Muscle layer of duodenum (tissue), 2 donors: ENCODE measurements at regions not wholly inside any gene's neighbourhood (a gene's known extent, or its start where the extent isn't known, plus 50 kb on each side); places are given as distances from the start of the nearest gene placed in this dataset.
"Not testable (repeated sequence)": the region's sequence is repeated elsewhere in the genome, so short reads cannot be mapped to it uniquely, and the experiment has no call there.

ENCODE experiments used
- H3K27ac ChIP-seq: one replicate; pipeline ENCODE4 v1.7.0; 2013; ENCODE audit warnings: mild to moderate bottlenecking, low read length
- H3K27me3 ChIP-seq: one replicate; pipeline ENCODE4 v1.7.0; 2013; ENCODE audit warnings: low read depth, mild to moderate bottlenecking, control low read depth, low read length
- H3K36me3 ChIP-seq, 2 donors: one replicate each; pipeline ENCODE4 v1.7.0; 2013; ENCODE audit warnings: low read length in 2 of 2, control low read depth in 1 of 2, mild to moderate bottlenecking in 1 of 2; ENCODE audit not compliant: insufficient read depth in 2 of 2, control insufficient read depth in 1 of 2
- H3K4me1 ChIP-seq, 2 donors: one replicate each; pipeline ENCODE4 v1.7.0; 2013; ENCODE audit warnings: low read length in 2 of 2, mild to moderate bottlenecking in 2 of 2, control low read depth in 1 of 2, moderate library complexity in 1 of 2; ENCODE audit not compliant: insufficient read depth in 2 of 2, control insufficient read depth in 1 of 2
- H3K4me3 ChIP-seq, 2 donors: one replicate each; pipeline ENCODE4 v1.7.0; 2013; ENCODE audit warnings: low read length in 2 of 2, low read depth in 1 of 2, mild to moderate bottlenecking in 1 of 2
- H3K9me3 ChIP-seq, 2 donors: one replicate each; pipeline ENCODE4 v1.7.0; 2013; ENCODE audit warnings: low read length in 2 of 2, control low read depth in 1 of 2, mild to moderate bottlenecking in 1 of 2; ENCODE audit not compliant: control insufficient read depth in 1 of 2
- donor health status: healthy.

- H3K36me3 ChIP-seq, result no peaks in the 10 kb centered on the region
- H3K4me3 ChIP-seq, result no peak overlapping the region
- H3K4me1 ChIP-seq, result no peaks in the 10 kb centered on the region
These were observed 183.8 kb upstream of the SMLR1 start for GRCh38 chr6:130643361-130643760.

GRCh38 chr6:130644175-130644574 is 183.0 kb upstream of the SMLR1 start:
- Histone ChIP-seq H3K9me3 (peaks cover 5 to 13% of the 10 kb centered on the region in 2 donors), H3K27ac (no peak overlapping the region), H3K4me3 (no peak overlapping the region), H3K36me3 (no peaks in the 10 kb centered on the region), H3K27me3 (no peaks in the 10 kb centered on the region), H3K4me1 (no peaks in the 10 kb centered on the region)

More at GRCh38 chr6:130643361-130643760, 183.8 kb upstream of the SMLR1 start:
- no peaks in the 10 kb centered on the region for H3K27me3 ChIP-seq
- H3K27ac ChIP-seq, result no peak overlapping the region
- H3K9me3 ChIP-seq, result peaks cover 5 to 16% of the 10 kb centered on the region in 2 donors

- H3K4me3 ChIP-seq, H3K27me3 ChIP-seq, H3K36me3 ChIP-seq, H3K27ac ChIP-seq, H3K4me1 ChIP-seq: not testable (repeated sequence)
- H3K9me3 ChIP-seq, result peaks cover 5 to 13% of the 10 kb centered on the region in 2 donors
These were observed 182.4 kb upstream of the SMLR1 start for GRCh38 chr6:130644769-130645168.

- no peak overlapping the region for H3K4me3 ChIP-seq
- H3K27ac ChIP-seq, result no peak overlapping the region
- H3K36me3 ChIP-seq, result no peaks in the 10 kb centered on the region
- H3K27me3 ChIP-seq, result no peaks in the 10 kb centered on the region
- peaks cover 5 to 13% of the 10 kb centered on the region in 2 donors for H3K9me3 ChIP-seq
- H3K4me1 ChIP-seq, result no peaks in the 10 kb centered on the region
These were observed 180.0 kb upstream of the SMLR1 start for GRCh38 chr6:130647246-130647645.

- no peaks in the 10 kb centered on the region for H3K36me3 ChIP-seq
- no peaks in the 10 kb centered on the region for H3K27me3 ChIP-seq
- H3K4me3 ChIP-seq, result no peak overlapping the region
- H3K9me3 ChIP-seq, result no peaks in the 10 kb centered on the region
- H3K27ac ChIP-seq, result no peak overlapping the region
- H3K4me1 ChIP-seq, result no peaks in the 10 kb centered on the region
These were observed 171.6 kb upstream of the SMLR1 start for GRCh38 chr6:130655586-130655985.

- H3K9me3 ChIP-seq, result no peaks in the 10 kb centered on the region
These were observed 166.1 kb upstream of the SMLR1 start for GRCh38 chr6:130661077-130661476.

GRCh38 chr6:130666786-130667185 is 160.4 kb upstream of the SMLR1 start:
- H3K4me1 ChIP-seq, result no peaks in the 10 kb centered on the region
- no peaks in the 10 kb centered on the region for H3K9me3 ChIP-seq
- H3K27ac ChIP-seq, result no peak overlapping the region
- no peaks in the 10 kb centered on the region for H3K27me3 ChIP-seq
- no peak overlapping the region for H3K4me3 ChIP-seq
- H3K36me3 ChIP-seq, result no peaks in the 10 kb centered on the region

More at GRCh38 chr6:130661077-130661476, 166.1 kb upstream of the SMLR1 start:
- Histone ChIP-seq H3K27me3 (no peaks in the 10 kb centered on the region), H3K27ac (no peak overlapping the region), H3K36me3 (no peaks in the 10 kb centered on the region), H3K4me1 (no peaks in the 10 kb centered on the region), H3K4me3 (no peak overlapping the region)

GRCh38 chr6:130670142-130670541 is 157.1 kb upstream of the SMLR1 start:
- Histone ChIP-seq H3K36me3 (no peaks in the 10 kb centered on the region), H3K27me3 (no peaks in the 10 kb centered on the region), H3K27ac (no peak overlapping the region), H3K9me3 (no peaks in the 10 kb centered on the region), H3K4me1 (no peaks in the 10 kb centered on the region), H3K4me3 (no peak overlapping the region)

GRCh38 chr6:130671119-130671518 is 156.1 kb upstream of the SMLR1 start:
- Histone ChIP-seq H3K27me3 (no peaks in the 10 kb centered on the region), H3K9me3 (no peaks in the 10 kb centered on the region), H3K4me1 (peaks cover 0 to 7% of the 10 kb centered on the region in 2 donors), H3K27ac (no peak overlapping the region), H3K36me3 (no peaks in the 10 kb centered on the region), H3K4me3 (no peak overlapping the region)

GRCh38 chr6:130671577-130671976 is 155.6 kb upstream of the SMLR1 start:
- no peak overlapping the region for H3K27ac ChIP-seq
- H3K4me3 ChIP-seq, result no peak overlapping the region
- H3K4me1 ChIP-seq, result peaks cover 0 to 8% of the 10 kb centered on the region in 2 donors
- no peaks in the 10 kb centered on the region for H3K36me3 ChIP-seq
- H3K27me3 ChIP-seq, result no peaks in the 10 kb centered on the region
- no peaks in the 10 kb centered on the region for H3K9me3 ChIP-seq

- Histone ChIP-seq H3K4me1 (peaks cover 0 to 8% of the 10 kb centered on the region in 2 donors), H3K36me3 (no peaks in the 10 kb centered on the region), H3K27me3 (no peaks in the 10 kb centered on the region), H3K27ac (no peak overlapping the region), H3K9me3 (no peaks in the 10 kb centered on the region), H3K4me3 (no peak overlapping the region)
These were observed 155.1 kb upstream of the SMLR1 start for GRCh38 chr6:130672153-130672552.

GRCh38 chr6:130674604-130675003 is 152.6 kb upstream of the SMLR1 start:
- Histone ChIP-seq H3K4me1 (peaks cover 0 to 8% of the 10 kb centered on the region in 2 donors), H3K9me3 (peaks cover 0 to 2% of the 10 kb centered on the region in 2 donors), H3K36me3 (no peaks in the 10 kb centered on the region), H3K4me3 (no peak overlapping the region), H3K27me3 (no peaks in the 10 kb centered on the region), H3K27ac (no peak overlapping the region)
